Lower leg skin (tissue), 4 donors: ENCODE measurements at regions not wholly inside any gene's neighbourhood (a gene's known extent, or its start where the extent isn't known, plus 50 kb on each side); places are given as distances from the start of the nearest gene placed in this dataset.

Source experiments
- DNase-seq, 2 donors: peaks; one replicate each; pipeline ENCODE4 v3.0.0-alpha.2; 2019; ENCODE audit warnings: low spot score in 2 of 2
- H3K4me3 ChIP-seq: fragments of 200-600 bp; sonication (generic); 2 replicates; pipeline ENCODE4 v1.5.1; 2017; ENCODE audit warnings: mild to moderate bottlenecking, low read depth; ENCODE audit not compliant: poor library complexity, severe bottlenecking
- POLR2A ChIP-seq, 2 donors: fragments of 450-650 bp; IDR thresholded peaks; one replicate each; pipeline ENCODE4 v1.6.1; 2016 to 2017; ENCODE audit warnings: antibody characterized with exemption in 2 of 2, mild to moderate bottlenecking in 1 of 2, moderate library complexity in 1 of 2
- WGBS, 2 donors: methylation state at CpG; one replicate each; pipeline ENCODE4 v1.1.5; 2018; 5-methylcytosine and 5-hydroxymethylcytosine counted together
- intact Hi-C: fragments of 100-400 bp; cut with DNase I; formaldehyde crosslinking; loops from one replicate; pipeline ENCODE4 v1.15.0; 2023; ENCODE audit warnings: low total_unique reads
- TF ChIP-seq, protein P1 (sequence below), 3 donors: fragments of 450-650 bp; IDR thresholded peaks; one replicate each; pipeline ENCODE4 v1.5.1; 2016; ENCODE audit warnings: antibody characterized with exemption in 3 of 3, mild to moderate bottlenecking in 3 of 3, moderate library complexity in 2 of 3

DNA sequence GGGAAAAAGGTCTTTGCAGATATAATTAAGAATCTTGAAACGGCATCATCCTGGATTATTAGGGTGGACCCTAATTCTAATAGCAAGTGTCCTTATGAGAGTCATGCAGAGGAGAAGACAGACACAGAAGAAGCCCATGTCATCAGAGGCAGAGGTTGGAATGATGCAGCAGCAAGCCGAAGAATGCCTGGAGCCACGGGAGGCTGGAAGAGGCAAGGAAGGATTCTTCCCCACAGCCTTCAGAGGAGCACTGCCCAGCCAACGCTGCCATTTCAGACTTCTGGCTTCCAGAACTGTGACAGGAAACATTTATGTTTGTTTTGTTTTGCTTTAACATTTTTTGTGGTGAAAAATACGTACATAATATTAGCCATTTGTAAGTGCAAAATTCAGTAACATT is 72.3 kb downstream of the MCFD2 start:
- no peak for DNase-seq
- no peak for TF ChIP-seq POLR2A (IDR thresholded peaks at IDR 0.05)
- no peak overlapping the region for H3K4me3 ChIP-seq
- intact Hi-C loops: no loop called here
- 70 to 81% methylated on average over 5 of the region's 5 CpGs for WGBS, 2 donors

DNA sequence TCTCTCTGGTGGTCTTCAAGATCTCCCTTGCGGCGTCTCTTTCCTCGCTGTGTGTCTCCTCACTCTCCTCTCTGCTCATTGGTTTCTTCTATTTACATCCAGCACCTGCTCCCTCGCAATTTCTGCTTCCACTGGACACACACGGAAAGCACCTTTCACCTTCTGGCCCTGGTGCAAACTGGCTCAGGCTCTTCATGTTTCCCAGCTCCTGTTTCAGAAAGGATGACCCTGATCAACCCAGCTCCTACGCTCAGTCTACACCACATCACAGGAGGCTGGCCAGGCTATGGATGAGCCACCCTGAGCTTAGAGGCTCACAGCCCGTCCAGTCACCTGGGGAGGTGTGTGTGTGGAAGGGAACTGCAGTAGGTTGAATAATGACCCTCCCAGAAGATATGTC is 72.7 kb downstream of the MCFD2 start:
- WGBS, 2 donors: 98 to 99% methylated on average over 7 of the region's 7 CpGs
- TF ChIP-seq POLR2A (IDR thresholded peaks at IDR 0.05): no peak
- TF ChIP-seq, protein P1, sequence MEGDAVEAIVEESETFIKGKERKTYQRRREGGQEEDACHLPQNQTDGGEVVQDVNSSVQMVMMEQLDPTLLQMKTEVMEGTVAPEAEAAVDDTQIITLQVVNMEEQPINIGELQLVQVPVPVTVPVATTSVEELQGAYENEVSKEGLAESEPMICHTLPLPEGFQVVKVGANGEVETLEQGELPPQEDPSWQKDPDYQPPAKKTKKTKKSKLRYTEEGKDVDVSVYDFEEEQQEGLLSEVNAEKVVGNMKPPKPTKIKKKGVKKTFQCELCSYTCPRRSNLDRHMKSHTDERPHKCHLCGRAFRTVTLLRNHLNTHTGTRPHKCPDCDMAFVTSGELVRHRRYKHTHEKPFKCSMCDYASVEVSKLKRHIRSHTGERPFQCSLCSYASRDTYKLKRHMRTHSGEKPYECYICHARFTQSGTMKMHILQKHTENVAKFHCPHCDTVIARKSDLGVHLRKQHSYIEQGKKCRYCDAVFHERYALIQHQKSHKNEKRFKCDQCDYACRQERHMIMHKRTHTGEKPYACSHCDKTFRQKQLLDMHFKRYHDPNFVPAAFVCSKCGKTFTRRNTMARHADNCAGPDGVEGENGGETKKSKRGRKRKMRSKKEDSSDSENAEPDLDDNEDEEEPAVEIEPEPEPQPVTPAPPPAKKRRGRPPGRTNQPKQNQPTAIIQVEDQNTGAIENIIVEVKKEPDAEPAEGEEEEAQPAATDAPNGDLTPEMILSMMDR (IDR thresholded peaks at IDR 0.05): no peak
- H3K4me3 ChIP-seq: no peak overlapping the region
- DNase-seq: no peak
- intact Hi-C loops: no loop called here

DNA sequence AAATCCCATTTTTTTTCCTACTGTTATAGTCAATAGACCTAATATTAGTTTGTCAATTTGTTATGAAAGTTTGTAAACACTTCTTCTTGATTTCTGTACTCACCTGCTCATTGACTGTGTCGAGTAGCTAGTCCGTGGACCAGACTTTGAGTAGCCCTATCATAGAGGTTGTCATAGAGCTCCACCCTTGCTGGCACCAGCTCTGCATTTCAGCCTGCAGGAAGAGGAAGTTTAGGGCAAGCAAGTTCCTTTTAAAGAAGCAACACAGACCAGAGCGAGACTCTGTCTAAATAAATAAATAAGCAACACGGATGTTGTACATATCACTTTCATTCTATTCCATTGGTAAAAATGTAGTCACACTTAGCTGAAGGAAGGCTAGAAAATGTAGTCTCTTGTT is 74.0 kb downstream of the MCFD2 start:
- intact Hi-C loops: no loop called here
- DNase-seq: no peak
- no peak overlapping the region for H3K4me3 ChIP-seq
- WGBS, 2 donors: 75 to 80% methylated on average over 4 of the region's 4 CpGs
- TF ChIP-seq, protein P1 (IDR thresholded peaks at IDR 0.05): no peak
- TF ChIP-seq POLR2A (IDR thresholded peaks at IDR 0.05): no peak

DNA sequence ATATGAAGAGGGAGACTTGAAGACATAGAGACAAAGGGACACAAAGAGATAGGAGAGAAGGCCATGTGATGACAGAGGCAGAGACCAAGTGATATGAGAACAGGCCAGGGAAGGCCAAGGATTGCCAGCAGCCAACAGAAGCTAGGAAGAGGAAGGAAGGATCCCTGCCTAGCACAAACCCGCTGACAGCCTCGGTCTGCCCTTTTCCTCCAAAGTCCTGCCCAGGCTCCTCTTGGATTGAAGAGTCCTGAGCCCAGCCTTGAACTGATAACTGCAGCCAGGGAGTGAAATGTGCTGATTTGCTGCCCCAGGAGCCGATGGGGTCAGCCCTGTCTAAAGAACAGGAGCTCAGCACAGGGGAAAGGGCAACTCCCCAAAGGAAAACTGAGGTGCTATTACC is 76.6 kb downstream of the MCFD2 start:
- no peak for DNase-seq
- H3K4me3 ChIP-seq: no peak overlapping the region
- intact Hi-C loops: no loop called here
- TF ChIP-seq POLR2A (IDR thresholded peaks at IDR 0.05): no peak
- TF ChIP-seq, protein P1 (IDR thresholded peaks at IDR 0.05): no peak
- 76% methylated on average over 3 of the region's 3 CpGs for WGBS, 2 donors

DNA sequence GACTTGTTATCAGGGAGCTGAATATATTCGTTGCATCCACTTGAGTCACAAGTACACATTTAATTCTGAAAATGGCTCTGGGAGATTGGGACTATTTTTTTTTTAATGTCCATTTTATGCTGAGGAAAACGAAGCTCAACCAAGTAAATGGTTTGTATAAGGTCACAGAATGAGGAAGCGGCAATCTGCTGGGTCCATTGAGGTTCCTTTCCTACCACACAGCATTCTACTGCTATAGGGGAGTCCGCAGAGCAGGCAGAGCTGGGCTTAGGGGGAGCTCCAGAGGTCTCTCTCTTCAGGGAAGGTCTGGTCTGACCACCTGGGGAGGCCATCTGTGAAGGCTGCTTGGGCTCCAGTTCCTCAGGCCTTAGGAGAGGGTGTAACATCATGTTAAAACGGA is 77.9 kb downstream of the MCFD2 start:
- no peak for DNase-seq
- intact Hi-C loops: no loop called here
- WGBS, 2 donors: 93 to 95% methylated on average over 5 of the region's 5 CpGs
- no peak overlapping the region for H3K4me3 ChIP-seq
- TF ChIP-seq, protein P1 (IDR thresholded peaks at IDR 0.05): no peak
- no peak for TF ChIP-seq POLR2A (IDR thresholded peaks at IDR 0.05)

DNA sequence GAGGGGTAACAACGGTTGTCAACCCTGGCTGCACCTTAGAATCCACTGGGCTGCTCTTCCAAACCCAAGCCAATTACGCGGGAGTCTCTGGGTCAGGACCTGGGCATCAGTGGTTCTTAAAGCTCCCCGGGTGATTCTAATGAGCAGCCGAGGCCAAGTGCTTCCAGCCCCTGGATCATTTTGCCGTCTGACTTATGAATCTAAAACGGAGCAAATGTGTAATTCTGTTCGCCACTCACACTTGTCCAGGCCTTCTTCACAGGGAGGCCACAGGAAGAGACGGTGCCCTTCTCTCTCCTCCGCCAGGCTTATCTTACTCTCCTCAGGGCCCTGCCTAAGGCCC is 78.5 kb downstream of the MCFD2 start:
- WGBS, 2 donors: 92 to 97% methylated on average over 10 of the region's 10 CpGs
- intact Hi-C loops: no loop called here
- TF ChIP-seq POLR2A (IDR thresholded peaks at IDR 0.05): no peak
- TF ChIP-seq, protein P1 (IDR thresholded peaks at IDR 0.05): no peak
- no peak overlapping the region for H3K4me3 ChIP-seq
- DNase-seq: peak in 1 of 2 donors; percentile 65
